Dermis blood vessel endothelial cell (primary cell): ENCODE measurements at regions not wholly inside any gene's neighbourhood (a gene's known extent, or its start where the extent isn't known, plus 50 kb on each side); places are given as distances from the start of the nearest gene placed in this dataset.

ENCODE experiments used
- DNase-seq: peaks from one replicate; pipeline ENCODE4 v3.0.0; 2010

DNA sequence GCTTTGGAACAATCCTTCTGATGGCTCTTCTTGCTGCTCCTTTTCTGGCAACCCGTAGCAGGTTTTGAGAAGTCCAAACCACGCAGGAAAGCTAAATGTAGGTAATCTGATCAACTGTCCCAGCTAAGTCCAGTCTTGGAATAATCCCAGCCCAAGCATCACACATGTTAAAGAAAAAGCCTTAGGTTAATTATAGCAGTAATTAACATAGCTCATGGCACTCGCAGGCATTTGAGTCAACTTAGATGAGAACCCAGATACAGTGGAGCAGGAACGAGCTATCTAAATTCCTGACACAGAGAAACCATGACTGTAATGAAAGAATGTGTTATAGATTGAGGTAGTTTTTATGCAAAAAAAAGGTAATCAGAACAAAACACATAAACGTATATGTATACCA is 844.8 kb downstream of the CDH9 start:
- no peak for DNase-seq

DNA sequence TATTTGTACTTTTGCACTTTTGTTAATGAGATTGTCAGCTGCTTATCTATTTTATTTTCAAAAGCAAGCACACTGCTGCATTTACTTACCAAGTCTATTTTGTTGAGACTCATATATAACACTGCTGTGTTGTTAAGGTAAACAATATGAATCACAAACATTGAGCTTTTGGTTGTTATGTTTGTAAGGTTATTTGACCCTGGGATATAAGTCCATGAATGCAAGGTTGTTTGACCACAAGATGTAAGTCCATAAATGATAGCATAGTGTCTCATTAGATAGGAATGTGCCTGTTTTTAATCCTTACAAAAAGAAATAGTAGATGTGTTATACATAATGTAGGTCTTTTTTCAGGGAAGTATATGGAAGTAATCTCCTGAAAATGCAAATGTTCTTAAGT is 845.9 kb downstream of the CDH9 start:
- DNase-seq = no peak

DNA sequence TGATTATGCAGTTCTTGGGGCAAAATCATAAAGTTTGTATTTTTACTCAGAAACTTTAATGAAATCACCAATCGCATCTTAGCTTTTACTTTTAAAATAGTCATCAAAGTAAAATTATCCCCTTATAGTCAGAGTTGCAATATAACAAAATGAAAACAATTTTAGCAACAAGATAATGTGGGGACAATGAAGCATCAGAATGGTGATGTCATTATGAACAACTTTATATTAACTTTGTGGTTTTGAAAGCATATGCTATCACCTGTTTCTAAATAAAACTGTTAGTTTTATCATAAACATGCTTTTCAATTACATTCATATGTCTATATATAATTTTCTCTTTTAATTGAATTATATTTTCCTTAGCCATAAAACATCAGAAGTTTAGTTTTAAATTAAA is 856.8 kb downstream of the CDH9 start:
- DNase-seq = no peak

DNA sequence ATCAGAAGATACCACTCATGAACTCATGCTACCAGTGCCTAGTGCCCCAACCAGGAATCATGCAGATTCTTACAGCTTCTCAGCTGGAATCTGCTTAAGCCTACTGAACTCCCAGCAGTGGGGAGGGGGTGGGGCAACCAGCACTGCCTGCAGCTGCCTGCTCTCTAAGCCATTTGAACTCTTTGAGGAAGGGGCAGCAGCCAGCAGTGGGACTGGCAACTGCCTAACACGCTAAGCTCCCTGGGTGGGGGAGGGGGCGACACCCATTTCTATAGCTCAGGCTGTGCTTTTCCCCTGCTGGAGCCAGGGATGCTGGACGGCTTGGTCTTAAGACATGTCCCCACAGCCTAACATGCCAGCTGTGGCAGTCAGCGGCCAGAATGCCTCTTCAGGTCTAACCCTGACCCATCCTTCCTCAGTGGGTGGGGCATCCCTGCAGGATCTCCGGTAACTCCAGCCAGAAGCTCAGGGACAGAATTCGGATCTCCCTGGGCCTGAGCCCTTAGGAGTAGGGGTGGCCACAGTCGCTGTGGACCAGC is 889.7 kb downstream of the CDH9 start:
- DNase-seq = no peak

DNA sequence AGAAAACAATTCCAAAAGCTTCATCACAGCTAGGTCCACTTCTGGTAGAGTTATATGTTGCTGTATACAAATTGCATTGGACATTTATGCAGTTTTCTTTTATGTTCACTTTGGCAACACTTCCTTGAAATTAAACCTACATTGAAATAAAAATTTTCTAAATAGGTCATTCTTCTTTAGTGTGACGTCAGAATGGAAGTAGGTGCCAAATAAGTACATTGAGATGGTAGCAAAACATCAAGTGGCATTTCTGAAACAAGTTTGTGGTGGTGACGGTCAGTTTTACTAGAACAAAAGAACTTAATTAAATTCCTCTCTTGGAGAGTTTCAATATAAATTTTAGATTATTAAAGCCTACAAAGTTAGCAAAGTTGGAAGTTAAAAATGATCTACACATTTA is 895.1 kb downstream of the CDH9 start:
- no peak for DNase-seq

DNA sequence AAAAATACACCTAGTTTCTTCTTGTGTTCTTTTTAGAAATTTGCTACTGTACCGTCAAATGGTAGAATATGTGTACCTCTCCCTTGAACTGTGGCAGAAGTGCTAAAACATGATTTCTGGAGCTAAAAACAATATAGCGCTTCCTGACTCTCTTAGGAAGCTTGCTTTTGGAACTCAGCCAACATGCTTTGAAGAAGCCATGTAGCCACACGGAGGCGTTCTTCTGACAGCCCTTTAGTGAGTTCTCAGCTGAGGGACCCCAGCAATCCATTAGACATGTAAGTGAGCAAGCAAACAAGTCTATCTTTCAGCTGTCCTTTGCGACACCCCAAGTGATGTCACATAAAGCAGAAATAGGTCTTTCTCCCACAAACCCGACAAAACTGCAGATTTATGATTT is 917.0 kb downstream of the CDH9 start:
- DNase-seq = no peak

DNA sequence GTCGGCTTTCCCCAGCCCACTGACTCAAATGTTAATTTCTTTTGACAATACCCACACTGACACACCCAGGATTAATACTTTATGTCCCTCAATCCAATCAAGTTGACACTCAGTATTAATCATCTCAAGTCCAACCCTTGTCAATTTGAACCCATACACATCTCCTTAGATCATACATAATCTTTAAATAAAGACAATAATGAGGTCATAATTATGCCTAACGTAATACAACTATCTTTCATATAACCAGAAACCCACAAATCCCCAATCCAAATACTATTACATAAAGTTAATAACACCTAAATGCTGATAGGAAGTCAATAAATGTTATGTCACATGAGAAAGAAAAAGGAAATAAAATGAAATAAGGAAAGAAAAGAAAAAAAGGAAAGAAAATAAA is 934.2 kb downstream of the CDH9 start:
- DNase-seq = no peak

DNA sequence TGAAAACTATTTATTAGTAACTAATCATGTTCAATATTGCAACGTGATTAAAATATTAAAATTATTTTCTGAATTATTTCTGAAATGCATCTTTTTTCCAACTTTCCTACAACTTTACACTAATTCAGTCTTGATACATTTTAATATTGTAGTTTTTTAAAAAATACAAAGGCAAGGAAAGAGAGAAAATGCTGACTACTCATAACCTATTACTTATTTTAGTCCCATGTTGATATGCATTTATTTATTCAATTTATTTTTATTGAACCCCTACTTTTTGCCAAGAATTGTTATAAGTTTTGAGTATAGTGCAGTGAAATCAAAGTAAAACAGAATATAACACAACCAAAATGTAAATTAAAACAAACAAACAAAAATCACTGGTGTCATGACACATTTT is 978.2 kb downstream of the CDH9 start:
- no peak for DNase-seq

DNA sequence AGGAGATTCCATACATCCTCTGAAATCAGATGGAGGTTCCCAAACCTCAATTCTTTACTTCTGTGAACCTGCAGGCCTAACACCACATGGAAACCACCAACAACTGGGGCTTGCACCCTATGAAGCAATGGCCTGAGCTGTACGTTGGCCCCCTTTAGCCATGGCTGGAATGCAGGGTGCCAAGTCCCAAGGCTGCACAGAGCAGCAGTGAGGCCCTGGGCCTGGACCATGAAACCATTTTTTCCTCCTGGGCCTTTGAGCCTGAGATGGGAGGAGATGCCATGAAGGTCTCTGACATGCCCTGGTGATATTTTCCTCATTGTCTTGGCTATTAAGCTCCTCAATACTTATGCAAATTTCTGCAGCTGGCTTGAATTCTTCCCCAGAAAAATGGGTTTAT is 983.8 kb downstream of the CDH9 start:
- DNase-seq = no peak

DNA sequence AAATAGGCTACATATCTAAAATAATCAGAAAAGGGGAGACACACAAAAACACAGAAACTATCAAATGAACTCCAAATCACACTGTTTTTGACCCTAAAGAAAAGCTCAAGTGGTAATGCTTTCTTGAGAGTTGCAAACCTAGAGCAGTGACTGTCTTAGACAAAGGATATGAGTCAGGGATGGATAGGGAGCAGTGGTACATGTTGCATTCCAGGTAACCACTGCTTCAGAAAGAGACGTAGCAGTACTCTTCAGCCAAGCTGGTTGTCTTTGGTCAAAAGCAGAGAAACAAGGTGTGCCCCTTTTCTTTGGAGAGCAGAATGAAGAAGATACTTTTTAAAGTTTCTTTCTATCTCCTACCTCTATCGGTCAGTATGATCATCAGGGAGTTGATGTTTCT is 1003.6 kb downstream of the CDH9 start:
- DNase-seq = no peak

DNA sequence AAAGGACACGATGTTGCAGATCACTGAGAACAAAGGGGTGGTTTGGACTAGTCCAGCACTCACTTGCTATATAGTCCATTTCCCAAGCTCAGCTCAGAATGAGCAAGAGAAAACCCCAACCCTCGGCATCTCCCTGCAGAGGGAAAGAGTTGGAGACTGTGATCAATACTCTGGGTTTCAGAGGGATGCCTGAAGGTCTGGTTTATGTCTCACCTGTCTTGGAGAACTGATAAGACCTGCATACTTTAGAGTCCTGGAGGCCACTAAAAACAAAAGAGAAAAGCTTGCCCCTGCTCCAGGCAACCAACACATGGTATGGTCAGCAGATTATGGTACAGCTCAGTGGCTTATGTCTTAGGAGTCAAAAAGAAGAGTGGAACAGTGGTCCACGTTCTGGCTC is 1006.9 kb downstream of the CDH9 start:
- no peak for DNase-seq

DNA sequence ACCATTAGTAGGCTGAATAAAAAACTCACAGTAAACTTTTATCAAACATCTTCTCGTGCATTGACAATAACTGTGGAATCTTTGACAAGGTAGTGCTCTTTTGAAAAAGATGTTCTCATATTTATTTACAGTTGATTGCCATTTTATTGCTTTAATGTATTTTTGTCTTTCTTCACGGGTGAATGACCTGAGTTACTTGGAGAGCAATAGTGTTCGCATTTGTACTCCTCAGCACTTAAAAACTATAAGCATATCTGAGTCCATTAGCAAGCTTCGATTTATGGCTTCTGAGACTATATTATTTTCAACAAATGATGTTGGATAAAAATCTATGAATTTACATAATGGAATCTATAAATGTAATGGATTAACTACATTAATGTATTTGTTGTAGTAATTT is 1012.3 kb downstream of the CDH9 start:
- no peak for DNase-seq

DNA sequence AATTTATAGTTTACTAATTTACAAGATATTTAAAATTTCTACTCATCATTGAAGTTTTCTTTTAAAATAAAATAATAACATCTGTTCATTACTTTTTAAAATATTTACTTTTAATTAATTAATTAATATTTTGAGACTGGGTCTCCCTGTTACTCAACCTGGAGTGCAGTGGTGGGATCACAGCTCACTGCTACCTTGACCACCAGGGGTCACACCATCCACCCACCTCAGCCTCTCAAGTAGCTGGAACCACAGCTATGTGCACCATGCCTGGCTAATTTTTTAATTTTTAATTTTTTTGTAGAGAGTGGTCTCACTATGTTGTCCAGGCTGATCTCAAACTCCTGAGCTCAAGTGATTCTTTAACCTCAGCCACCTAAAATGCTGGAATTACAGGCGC is 1013.6 kb downstream of the CDH9 start:
- DNase-seq = no peak

DNA sequence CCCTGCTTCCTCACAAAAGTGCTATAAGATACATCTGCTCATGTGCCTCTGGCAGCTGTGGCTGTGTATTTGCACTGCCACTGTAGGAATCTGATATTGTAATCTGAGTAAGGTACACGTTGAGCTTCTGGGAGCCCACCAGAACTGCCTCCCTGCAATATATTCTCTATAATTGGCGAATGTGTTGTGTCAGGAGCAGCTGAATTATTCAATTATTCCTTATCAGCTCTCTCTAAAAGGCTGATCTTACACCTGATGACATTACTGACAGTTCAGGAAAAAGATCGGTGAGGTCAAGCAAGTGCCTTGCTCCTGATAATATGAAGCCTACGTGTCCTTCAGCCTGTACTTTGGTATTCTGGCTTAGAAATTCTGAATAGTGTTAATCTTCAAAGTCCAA is 1015.0 kb downstream of the CDH9 start:
- DNase-seq = no peak

DNA sequence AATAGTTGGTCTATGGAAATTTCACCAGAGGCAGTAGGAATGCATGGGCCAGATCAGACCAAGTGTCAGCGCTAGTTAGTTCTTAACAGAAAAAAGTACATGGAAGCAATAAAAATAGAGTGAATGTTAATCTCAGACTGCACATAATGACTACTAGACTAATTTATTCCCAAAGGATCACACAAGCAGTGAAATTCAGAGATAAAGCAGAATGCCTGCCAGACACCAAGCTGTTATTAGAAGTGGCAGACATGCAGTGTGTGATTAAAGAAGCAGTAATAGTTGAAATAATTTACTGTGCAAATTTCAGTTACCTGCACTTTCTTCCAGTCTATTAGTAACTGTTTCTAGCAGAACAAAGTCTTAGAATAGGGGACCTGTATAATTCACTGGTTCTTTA is 1024.2 kb downstream of the CDH9 start:
- no peak for DNase-seq

DNA sequence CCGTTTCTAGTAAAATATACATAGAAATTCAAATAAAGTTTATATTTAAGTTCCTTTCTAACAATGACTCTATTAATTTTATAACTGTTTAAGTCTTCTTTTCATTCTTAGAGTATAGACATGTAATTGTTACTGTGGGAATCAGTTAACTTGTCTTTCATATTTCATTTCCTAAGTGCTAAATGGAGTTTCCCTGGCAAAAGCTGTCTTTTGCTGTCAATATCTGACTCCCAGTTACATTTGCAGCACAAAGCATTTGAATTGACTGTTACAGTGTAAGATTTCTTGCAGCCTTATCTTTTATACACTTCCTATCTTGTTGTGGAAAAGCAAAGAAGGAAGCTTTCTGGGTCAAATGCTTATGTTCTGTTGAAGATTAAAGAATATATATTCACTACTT is 1026.3 kb downstream of the CDH9 start:
- DNase-seq = no peak

DNA sequence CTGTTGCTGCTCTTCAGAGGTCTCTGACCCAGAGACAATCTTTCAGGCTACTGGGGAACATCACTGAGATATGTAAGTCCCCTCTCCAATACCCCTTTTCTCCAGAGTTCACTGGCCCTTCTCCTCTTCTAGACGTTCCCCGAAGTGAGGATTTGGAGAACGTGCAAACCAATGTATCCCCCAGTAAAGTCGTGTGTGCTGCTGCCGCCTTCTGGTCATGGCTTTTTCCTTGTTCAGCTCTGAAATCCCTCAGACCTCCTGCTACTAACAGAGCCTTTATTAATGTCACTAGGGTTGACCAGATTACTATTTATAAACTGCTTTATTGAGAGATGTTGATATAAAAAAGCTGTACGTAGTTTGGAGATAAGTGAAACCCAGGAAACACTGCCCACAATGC is 1028.6 kb downstream of the CDH9 start:
- no peak for DNase-seq

DNA sequence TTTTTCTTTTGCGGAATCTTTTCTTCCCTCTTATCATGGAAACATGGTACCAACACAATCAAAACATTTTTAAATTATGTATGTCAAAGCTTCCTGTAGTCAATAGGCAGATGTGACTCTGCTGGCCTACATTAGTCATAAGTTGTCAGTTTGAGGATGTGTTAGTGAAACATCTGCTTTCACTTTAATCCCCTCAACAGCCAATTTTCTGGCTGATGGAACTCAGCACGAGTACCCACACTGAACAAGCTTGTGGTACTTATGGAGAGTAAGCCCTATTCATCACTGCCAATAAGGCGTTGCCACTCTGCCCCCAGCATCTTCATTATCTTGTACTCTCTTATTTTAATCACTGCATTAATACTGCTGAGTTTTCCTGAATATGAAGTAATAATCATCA is 1034.4 kb downstream of the CDH9 start:
- DNase-seq = no peak

DNA sequence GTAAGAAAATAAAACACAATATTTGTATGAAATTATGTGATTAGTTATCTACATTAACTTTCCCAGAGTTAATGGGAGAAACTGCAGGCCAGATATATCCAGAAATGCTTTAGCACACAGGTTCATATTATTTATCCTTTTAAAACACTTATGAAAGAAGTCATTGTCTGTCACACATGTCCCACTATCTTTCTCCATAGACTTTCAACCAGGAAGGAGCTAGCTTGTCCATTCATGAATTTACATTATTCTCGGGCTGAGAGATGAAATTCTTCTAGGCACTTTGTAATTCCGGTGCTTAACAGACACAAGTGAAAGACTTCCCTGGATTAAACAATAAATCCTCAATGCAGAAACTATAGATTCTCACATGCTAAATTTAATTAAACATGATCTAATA is 1043.2 kb downstream of the CDH9 start:
- no peak for DNase-seq

DNA sequence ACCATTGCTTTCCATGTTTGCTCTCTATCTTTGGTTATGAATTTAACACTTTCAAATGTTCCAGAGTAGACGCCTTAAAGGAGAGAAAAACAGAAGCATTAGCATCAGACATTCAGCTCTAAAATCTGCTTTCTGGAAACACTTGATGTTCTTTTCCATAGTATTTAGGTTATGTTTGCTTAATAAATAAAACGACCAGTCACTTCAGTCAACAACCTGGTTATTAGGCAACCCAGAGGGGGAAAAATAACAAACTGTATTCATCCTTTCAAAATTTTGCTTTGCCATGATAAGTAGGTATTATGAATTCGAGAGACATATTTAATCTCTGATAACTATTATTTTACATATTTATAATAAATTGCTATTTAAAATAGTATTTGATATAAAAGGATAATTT is 1044.7 kb downstream of the CDH9 start:
- DNase-seq = no peak

DNA sequence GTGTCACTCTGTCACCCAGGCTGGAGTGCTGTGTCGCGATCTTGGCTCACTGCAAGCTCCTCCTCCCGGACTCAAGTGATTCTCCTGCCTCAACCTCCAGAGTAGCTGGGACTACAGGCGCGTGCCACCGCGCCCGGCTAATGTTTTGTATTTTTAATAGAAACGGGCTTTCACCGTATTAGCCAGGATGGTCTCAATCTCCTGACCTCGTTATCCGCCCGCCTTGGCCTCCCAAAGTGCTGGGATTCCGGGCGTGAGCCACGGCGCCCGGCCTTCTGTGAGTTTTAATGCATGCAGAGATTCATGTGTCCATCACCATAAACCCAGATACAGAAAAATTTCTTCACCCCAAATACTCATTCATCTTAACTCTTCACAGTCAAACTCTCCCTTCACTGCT is 1046.7 kb downstream of the CDH9 start:
- DNase-seq = no peak

DNA sequence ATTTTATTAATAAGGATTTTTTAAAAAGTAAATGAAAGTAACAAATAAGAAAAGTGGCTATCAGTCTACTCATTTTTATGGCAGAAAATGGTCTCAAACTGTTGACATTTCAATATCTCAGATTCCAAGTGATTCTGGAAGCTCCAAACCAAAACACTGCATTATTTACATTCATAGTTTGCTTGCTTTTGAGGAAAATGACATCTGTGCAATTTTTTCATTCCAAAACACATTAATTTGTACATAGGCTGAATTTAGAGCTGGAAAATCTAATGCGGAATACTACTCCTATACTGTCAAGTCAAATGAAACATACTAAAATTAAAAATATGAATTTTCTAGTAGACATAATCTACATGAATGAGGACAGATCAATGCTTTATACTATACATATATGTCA is 1047.6 kb downstream of the CDH9 start:
- no peak for DNase-seq

DNA sequence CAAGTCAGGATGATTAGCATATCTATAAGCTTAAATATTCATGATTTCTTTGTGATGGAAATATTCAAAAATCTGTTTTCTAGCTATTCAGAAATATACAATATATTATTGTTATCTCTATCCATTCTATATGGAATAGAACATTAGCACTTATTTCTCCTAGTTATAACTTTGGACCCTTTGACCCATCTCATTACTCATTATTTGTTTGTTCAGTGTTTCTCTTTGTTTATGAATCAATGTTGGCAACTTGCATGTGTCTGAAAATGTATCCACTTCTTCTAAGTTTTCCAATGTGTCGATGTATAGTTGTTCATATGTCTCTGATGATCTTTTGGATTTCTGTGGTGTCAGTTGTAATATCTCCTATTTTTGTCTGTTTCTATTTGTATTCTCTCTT is 1059.3 kb downstream of the CDH9 start:
- DNase-seq = no peak

DNA sequence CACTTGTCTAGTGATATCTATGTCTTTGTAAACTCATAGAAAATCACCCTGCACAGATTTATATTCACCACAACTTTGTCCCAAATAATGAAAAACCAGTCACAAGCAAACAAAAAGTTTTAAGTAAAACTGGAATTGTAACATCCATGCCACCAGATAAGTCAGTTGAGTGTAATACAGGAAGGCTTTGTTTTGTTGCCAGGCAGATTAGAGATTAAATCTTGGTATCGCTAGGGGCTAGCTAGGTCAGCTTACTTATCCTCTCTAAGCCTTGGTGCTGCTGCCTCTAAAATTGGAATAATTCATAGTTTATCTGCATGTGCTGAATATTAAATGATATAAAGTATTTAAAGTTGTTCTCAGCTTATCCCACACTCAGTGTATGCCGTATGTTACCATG is 1062.5 kb downstream of the CDH9 start:
- DNase-seq = no peak

DNA sequence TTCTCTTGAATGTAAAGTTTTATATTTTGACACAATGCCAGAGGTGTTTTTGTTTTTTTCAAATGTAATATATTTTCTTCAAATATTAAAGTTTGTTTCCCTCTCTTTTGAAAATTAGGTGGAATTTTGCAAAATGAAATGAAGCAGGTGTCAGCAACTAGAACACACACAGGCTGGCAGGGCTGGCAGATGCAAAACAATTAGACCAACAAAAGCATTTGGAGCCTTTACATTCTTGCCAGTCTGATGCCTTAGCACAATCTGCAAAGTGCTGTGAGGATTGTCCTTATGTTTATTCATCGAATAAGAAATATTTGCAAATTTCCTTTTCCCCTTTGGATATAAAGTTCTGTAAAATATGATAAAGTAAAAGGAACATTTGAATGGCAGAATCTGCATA is 1063.9 kb downstream of the CDH9 start:
- DNase-seq = no peak

DNA sequence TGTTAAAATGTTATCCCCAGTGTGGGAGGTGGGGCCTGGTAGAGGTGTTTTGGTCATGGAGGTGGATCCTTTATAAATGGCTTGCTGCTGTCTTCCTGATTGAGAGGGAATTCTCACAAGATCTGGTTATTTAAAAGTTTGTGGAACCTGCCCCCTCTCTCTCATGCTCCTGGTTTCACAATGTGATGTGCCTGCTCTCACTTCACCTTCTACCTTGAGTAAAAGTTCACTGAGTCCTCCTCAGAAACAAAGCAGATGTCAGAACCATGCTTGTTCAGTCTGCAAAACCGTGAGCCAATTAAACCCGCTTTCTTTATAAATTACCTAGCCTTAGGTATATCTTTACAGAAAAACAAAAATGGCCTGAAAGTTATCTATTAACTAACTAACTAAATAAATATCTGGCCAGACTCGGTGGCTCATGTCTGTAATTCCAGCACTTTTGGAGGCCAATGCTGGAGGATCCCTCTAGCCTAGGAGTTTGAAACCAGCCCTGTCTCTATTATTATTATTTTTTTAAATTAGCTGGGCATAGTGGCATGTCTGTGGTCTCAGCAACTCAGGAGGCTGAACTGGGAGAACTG is 1067.4 kb downstream of the CDH9 start:
- no peak for DNase-seq
